ENCODE measurements at regions not wholly inside any gene's neighbourhood (a gene's known extent, or its start where the extent isn't known, plus 50 kb on each side); places are given as distances from the start of the nearest gene placed in this dataset.

GRCh38 chr4:96228463-96228862 is 388.6 kb downstream of the PDHA2 start:
- H2AFZ ChIP-seq (ENCODE audit: low read length), result no peak overlapping the region
- DNase-seq (ENCODE audit: insufficient read length, low spot score, missing footprints), result no peak

GRCh38 chr4:96240041-96240440 is 400.1 kb downstream of the PDHA2 start:
- H3K27ac ChIP-seq (ENCODE audit: low read depth, low read length), result no peak overlapping the region
- H3K4me3 ChIP-seq (ENCODE audit: insufficient read depth, low read length), result no peak overlapping the region
- H2AFZ ChIP-seq (ENCODE audit: low read length), result no peak overlapping the region
- DNase-seq (ENCODE audit: insufficient read length, low spot score, missing footprints), result no peak
- no peaks in the 10 kb centered on the region for H3K4me1 ChIP-seq (ENCODE audit: insufficient read depth, low read length)
- no peaks in the 10 kb centered on the region for H3K36me3 ChIP-seq (ENCODE audit: insufficient read depth, low read length)
- H3K27me3 ChIP-seq (ENCODE audit: insufficient read depth, low read length), result no peaks in the 10 kb centered on the region
- H3K9me3 ChIP-seq (ENCODE audit: low read depth, low read length), result no peaks in the 10 kb centered on the region
- no peaks in the 10 kb centered on the region for H4K20me1 ChIP-seq (ENCODE audit: insufficient read depth, low read length)
- no peak for TF ChIP-seq CTCF (IDR thresholded peaks at IDR 0.05; ENCODE audit: extremely low read depth, low read depth, low read length)
- H3K79me2 ChIP-seq (ENCODE audit: insufficient read depth, low read length), result no peaks in the 10 kb centered on the region
- no peak overlapping the region for H3K4me2 ChIP-seq (ENCODE audit: insufficient read depth, low read length)

More at GRCh38 chr4:96228463-96228862, 388.6 kb downstream of the PDHA2 start:
- Histone ChIP-seq H3K27ac (ENCODE audit: low read depth, low read length) (no peak overlapping the region), H3K79me2 (ENCODE audit: insufficient read depth, low read length) (no peaks in the 10 kb centered on the region), H3K4me3 (ENCODE audit: insufficient read depth, low read length) (no peak overlapping the region), H3K4me2 (ENCODE audit: insufficient read depth, low read length) (no peak overlapping the region), H3K4me1 (ENCODE audit: insufficient read depth, low read length) (no peaks in the 10 kb centered on the region), H3K9me3 (ENCODE audit: low read depth, low read length) (no peaks in the 10 kb centered on the region), H3K27me3 (ENCODE audit: insufficient read depth, low read length) (no peaks in the 10 kb centered on the region), H3K36me3 (ENCODE audit: insufficient read depth, low read length) (no peaks in the 10 kb centered on the region), H4K20me1 (ENCODE audit: insufficient read depth, low read length) (no peaks in the 10 kb centered on the region)
- no peak for TF ChIP-seq CTCF (IDR thresholded peaks at IDR 0.05; ENCODE audit: extremely low read depth, low read depth, low read length)

GRCh38 chr4:96241819-96242218 is 401.9 kb downstream of the PDHA2 start:
- H3K27me3 ChIP-seq (ENCODE audit: insufficient read depth, low read length), result no peaks in the 10 kb centered on the region
- TF ChIP-seq CTCF (IDR thresholded peaks at IDR 0.05; ENCODE audit: extremely low read depth, low read depth, low read length), result no peak
- H3K4me1 ChIP-seq (ENCODE audit: insufficient read depth, low read length), result no peaks in the 10 kb centered on the region
- DNase-seq (ENCODE audit: insufficient read length, low spot score, missing footprints), result no peak
- no peak overlapping the region for H2AFZ ChIP-seq (ENCODE audit: low read length)
- H3K27ac ChIP-seq (ENCODE audit: low read depth, low read length), result no peak overlapping the region
- H3K36me3 ChIP-seq (ENCODE audit: insufficient read depth, low read length), result no peaks in the 10 kb centered on the region
- no peak overlapping the region for H3K4me3 ChIP-seq (ENCODE audit: insufficient read depth, low read length)
- no peaks in the 10 kb centered on the region for H3K9me3 ChIP-seq (ENCODE audit: low read depth, low read length)
- H3K79me2 ChIP-seq (ENCODE audit: insufficient read depth, low read length), result no peaks in the 10 kb centered on the region
- H3K4me2 ChIP-seq (ENCODE audit: insufficient read depth, low read length), result no peak overlapping the region
- no peaks in the 10 kb centered on the region for H4K20me1 ChIP-seq (ENCODE audit: insufficient read depth, low read length)

- no peak for DNase-seq (ENCODE audit: insufficient read length, low spot score, missing footprints)
- Histone ChIP-seq H3K27ac (ENCODE audit: low read depth, low read length) (no peak overlapping the region), H4K20me1 (ENCODE audit: insufficient read depth, low read length) (no peaks in the 10 kb centered on the region), H3K4me3 (ENCODE audit: insufficient read depth, low read length) (no peak overlapping the region), H3K36me3 (ENCODE audit: insufficient read depth, low read length) (no peaks in the 10 kb centered on the region), H3K27me3 (ENCODE audit: insufficient read depth, low read length) (no peaks in the 10 kb centered on the region), H3K4me1 (ENCODE audit: insufficient read depth, low read length) (no peaks in the 10 kb centered on the region), H3K79me2 (ENCODE audit: insufficient read depth, low read length) (no peaks in the 10 kb centered on the region), H3K4me2 (ENCODE audit: insufficient read depth, low read length) (no peak overlapping the region), H2AFZ (ENCODE audit: low read length) (no peak overlapping the region), H3K9me3 (ENCODE audit: low read depth, low read length) (no peaks in the 10 kb centered on the region)
- no peak for TF ChIP-seq CTCF (IDR thresholded peaks at IDR 0.05; ENCODE audit: extremely low read depth, low read depth, low read length)
These were observed 407.2 kb downstream of the PDHA2 start for GRCh38 chr4:96247096-96247495.
